K562 (cell line): ENCODE measurements at regions not wholly inside any gene's neighbourhood (a gene's known extent, or its start where the extent isn't known, plus 50 kb on each side); places are given as distances from the start of the nearest gene placed in this dataset.

ENCODE experiments used
- BMI1 ChIP-seq: fragments of 150-350 bp; IDR thresholded peaks from 2 replicates; pipeline ENCODE4 v1.6.1; 2014; ENCODE audit warnings: low read length
- BRF2 ChIP-seq: IDR thresholded peaks from 3 replicates; pipeline ENCODE4 v1.6.1; 2011; ENCODE audit warnings: borderline replicate concordance, mild to moderate bottlenecking; ENCODE audit not compliant: insufficient read length, insufficient read depth
- EGR1 ChIP-seq: fragments of 450-650 bp; conservative IDR thresholded peaks from 2 replicates; pipeline ENCODE4 v1.6.1; 2017; ENCODE audit warnings: mild to moderate bottlenecking
- FOXJ2 ChIP-seq: fragments of 200-800 bp; sonication (Bioruptor generic); IDR thresholded peaks from 2 replicates; pipeline ENCODE4 v1.6.1; 2016; ENCODE audit warnings: missing genetic modification characterization, missing compliant biosample characterization
- MECOM ChIP-seq: fragments of 250-450 bp; sonication (Bioruptor Pico); IDR thresholded peaks from 2 replicates; pipeline ENCODE4 v1.8.0; 2022; ENCODE audit warnings: inconsistent platforms
- ZBTB2 ChIP-seq: fragments of 450-650 bp; IDR thresholded peaks from 2 replicates; pipeline ENCODE4 v1.6.1; 2016; ENCODE audit warnings: antibody characterized with exemption
- TF ChIP-seq, protein P1 (sequence below): fragments of 450-650 bp; formaldehyde crosslinking; IDR thresholded peaks from 2 replicates; pipeline ENCODE4 v1.4.0; 2022; ENCODE audit warnings: missing genetic modification characterization
- TF ChIP-seq, protein P2 (sequence below): fragments of 250-450 bp; sonication (Bioruptor Pico); IDR thresholded peaks from 2 replicates; pipeline ENCODE4 v1.5.0; 2021
- TF ChIP-seq, protein P3 (sequence below): fragments of 200-800 bp; sonication (Bioruptor generic); IDR thresholded peaks from 2 replicates; pipeline ENCODE4 v1.6.1; 2017; ENCODE audit warnings: missing genetic modification characterization, missing compliant biosample characterization
- TF ChIP-seq, protein P4 (sequence below), 2 experiments: fragments of 200-800 bp in 1 of 2; sonication (Bioruptor generic) in 1 of 2; sonication (generic) in 1 of 2; formaldehyde crosslinking in 1 of 2; IDR thresholded peaks in 1 of 2; conservative IDR thresholded peaks in 1 of 2; 2 replicates each; pipeline versions ENCODE4 v1.5.0 to v1.6.1; 2016 to 2020; ENCODE audit warnings: missing compliant biosample characterization in 1 of 2, missing genetic modification characterization in 1 of 2, missing genetic modification reagents in 1 of 2

GRCh38 chr15:56783156-56783856 is 50.0 kb upstream of the ZNF280D start (continued):
- TF ChIP-seq, protein P1, sequence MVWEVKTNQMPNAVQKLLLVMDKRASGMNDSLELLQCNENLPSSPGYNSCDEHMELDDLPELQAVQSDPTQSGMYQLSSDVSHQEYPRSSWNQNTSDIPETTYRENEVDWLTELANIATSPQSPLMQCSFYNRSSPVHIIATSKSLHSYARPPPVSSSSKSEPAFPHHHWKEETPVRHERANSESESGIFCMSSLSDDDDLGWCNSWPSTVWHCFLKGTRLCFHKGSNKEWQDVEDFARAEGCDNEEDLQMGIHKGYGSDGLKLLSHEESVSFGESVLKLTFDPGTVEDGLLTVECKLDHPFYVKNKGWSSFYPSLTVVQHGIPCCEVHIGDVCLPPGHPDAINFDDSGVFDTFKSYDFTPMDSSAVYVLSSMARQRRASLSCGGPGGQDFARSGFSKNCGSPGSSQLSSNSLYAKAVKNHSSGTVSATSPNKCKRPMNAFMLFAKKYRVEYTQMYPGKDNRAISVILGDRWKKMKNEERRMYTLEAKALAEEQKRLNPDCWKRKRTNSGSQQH (CRISPR knock-in tag), result peak; percentile 96
- TF ChIP-seq BRF2 (no peak), EGR1 (no peak), BMI1 (peak; percentile 41; the same call in 1 of the 2 replicates), MECOM (CRISPR knock-in tag) (peak; percentile 94), ZBTB2 (no peak), FOXJ2 (peak; percentile 86)
- TF ChIP-seq, protein P2, sequence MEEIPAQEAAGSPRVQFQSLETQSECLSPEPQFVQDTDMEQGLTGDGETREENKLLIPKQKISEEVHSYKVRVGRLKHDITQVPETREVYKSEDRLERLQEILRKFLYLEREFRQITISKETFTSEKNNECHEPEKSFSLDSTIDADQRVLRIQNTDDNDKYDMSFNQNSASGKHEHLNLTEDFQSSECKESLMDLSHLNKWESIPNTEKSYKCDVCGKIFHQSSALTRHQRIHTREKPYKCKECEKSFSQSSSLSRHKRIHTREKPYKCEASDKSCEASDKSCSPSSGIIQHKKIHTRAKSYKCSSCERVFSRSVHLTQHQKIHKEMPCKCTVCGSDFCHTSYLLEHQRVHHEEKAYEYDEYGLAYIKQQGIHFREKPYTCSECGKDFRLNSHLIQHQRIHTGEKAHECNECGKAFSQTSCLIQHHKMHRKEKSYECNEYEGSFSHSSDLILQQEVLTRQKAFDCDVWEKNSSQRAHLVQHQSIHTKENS (CRISPR knock-in tag), result no peak
- TF ChIP-seq, protein P3, sequence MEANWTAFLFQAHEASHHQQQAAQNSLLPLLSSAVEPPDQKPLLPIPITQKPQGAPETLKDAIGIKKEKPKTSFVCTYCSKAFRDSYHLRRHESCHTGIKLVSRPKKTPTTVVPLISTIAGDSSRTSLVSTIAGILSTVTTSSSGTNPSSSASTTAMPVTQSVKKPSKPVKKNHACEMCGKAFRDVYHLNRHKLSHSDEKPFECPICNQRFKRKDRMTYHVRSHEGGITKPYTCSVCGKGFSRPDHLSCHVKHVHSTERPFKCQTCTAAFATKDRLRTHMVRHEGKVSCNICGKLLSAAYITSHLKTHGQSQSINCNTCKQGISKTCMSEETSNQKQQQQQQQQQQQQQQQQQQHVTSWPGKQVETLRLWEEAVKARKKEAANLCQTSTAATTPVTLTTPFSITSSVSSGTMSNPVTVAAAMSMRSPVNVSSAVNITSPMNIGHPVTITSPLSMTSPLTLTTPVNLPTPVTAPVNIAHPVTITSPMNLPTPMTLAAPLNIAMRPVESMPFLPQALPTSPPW (CRISPR knock-in tag), result peak; percentile 45
- TF ChIP-seq, protein P4, sequence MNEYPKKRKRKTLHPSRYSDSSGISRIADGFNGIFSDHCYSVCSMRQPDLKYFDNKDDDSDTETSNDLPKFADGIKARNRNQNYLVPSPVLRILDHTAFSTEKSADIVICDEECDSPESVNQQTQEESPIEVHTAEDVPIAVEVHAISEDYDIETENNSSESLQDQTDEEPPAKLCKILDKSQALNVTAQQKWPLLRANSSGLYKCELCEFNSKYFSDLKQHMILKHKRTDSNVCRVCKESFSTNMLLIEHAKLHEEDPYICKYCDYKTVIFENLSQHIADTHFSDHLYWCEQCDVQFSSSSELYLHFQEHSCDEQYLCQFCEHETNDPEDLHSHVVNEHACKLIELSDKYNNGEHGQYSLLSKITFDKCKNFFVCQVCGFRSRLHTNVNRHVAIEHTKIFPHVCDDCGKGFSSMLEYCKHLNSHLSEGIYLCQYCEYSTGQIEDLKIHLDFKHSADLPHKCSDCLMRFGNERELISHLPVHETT (CRISPR knock-in tag; conservative IDR thresholded peaks at IDR 0.05 in 1 of 2, IDR thresholded peaks at IDR 0.05 in 1 of 2), result peak in 1 of 2 experiments; percentile 98; a peak in 2 of 4 replicates
